ENCODE measurements at regions not wholly inside any gene's neighbourhood (a gene's known extent, or its start where the extent isn't known, plus 50 kb on each side); places are given as distances from the start of the nearest gene placed in this dataset. TPM values are rescaled to one million over a fixed set of nuclear protein-coding genes. Genes with fewer than 3 reads are reported as not detected.
A peak's percentile ranks its signal among the peaks of the same experiment; 100 is the strongest.
"Not testable (repeated sequence)": the region's sequence is repeated elsewhere in the genome, so short reads cannot be mapped to it uniquely, and the experiment has no call there.

GRCh38 chr4:9702696-9703095 lies 78.7 kb upstream of the DRD5 start:
- DNase-seq (ENCODE audit: low read depth): not testable (repeated sequence)

GRCh38 chr4:9703391-9703790 lies 78.0 kb upstream of the DRD5 start:
- peak; percentile 33 for DNase-seq (ENCODE audit: low read depth)

- not testable (repeated sequence) for DNase-seq (ENCODE audit: low read depth)
These were observed 77.3 kb upstream of the DRD5 start for GRCh38 chr4:9704126-9704525.

- no peak for DNase-seq (ENCODE audit: low read depth)
These were observed 76.7 kb upstream of the DRD5 start for GRCh38 chr4:9704551-9705332.

- DNase-seq (ENCODE audit: low read depth): not testable (repeated sequence)
These were observed 74.2 kb upstream of the DRD5 start for GRCh38 chr4:9707281-9707680.

GRCh38 chr4:9707936-9708335 lies 73.5 kb upstream of the DRD5 start:
- not testable (repeated sequence) for DNase-seq (ENCODE audit: low read depth)

GRCh38 chr4:9709724-9710123 lies 71.7 kb upstream of the DRD5 start:
- DNase-seq (ENCODE audit: low read depth): no peak

- not testable (repeated sequence) for DNase-seq (ENCODE audit: low read depth)
These were observed 66.2 kb upstream of the DRD5 start for GRCh38 chr4:9715271-9715670.

- DNase-seq (ENCODE audit: low read depth): no peak
These were observed 65.3 kb upstream of the DRD5 start for GRCh38 chr4:9716093-9716492.

- DNase-seq (ENCODE audit: low read depth): not testable (repeated sequence)
These were observed 63.0 kb upstream of the DRD5 start for GRCh38 chr4:9718246-9718939.

GRCh38 chr4:9722131-9722530 lies 59.3 kb upstream of the DRD5 start:
- DNase-seq (ENCODE audit: low read depth): not testable (repeated sequence)

Small RNA genes in the stretch of these regions (microRNA-seq; reads per million reads assigned to microRNA genes)
- gene MIR548I2: not detected

All from myocyte (in vitro differentiated cells).